Ascending aorta (tissue), 2 donors: ENCODE measurements at regions not wholly inside any gene's neighbourhood (a gene's known extent, or its start where the extent isn't known, plus 50 kb on each side); places are given as distances from the start of the nearest gene placed in this dataset.

Experiments used
- DNase-seq, 2 donors: peaks; one replicate each; pipeline ENCODE4 v3.0.0-alpha.2; 2019; ENCODE audit warnings: low spot score in 2 of 2
- H3K27ac ChIP-seq, 2 donors: fragments of 200-600 bp; sonication (generic); one replicate each; pipeline ENCODE4 v1.5.1; 2016 to 2017; ENCODE audit warnings: mild to moderate bottlenecking in 1 of 2
- H3K27me3 ChIP-seq: fragments of 200-600 bp; sonication (generic); one replicate; pipeline ENCODE4 v1.5.1; 2017
- H3K36me3 ChIP-seq, 2 donors: fragments of 200-600 bp; sonication (generic); one replicate each; pipeline ENCODE4 v1.5.1; 2016
- H3K4me1 ChIP-seq, 2 donors: fragments of 200-600 bp; sonication (generic); one replicate each; pipeline ENCODE4 v1.5.1; 2016 to 2017; ENCODE audit warnings: mild to moderate bottlenecking in 1 of 2
- H3K4me3 ChIP-seq, 2 donors: fragments of 200-600 bp; sonication (generic); one replicate each; pipeline ENCODE4 v1.5.1; 2016 to 2017; ENCODE audit warnings: mild to moderate bottlenecking in 1 of 2
- H3K9me3 ChIP-seq, 2 donors: fragments of 200-600 bp; sonication (generic); one replicate each; pipeline ENCODE4 v1.5.1; 2016
- CTCF ChIP-seq, 3 experiments: fragments of 200-600 bp in 2 of 3; fragments of 450-650 bp in 1 of 3; sonication (generic) in 2 of 3; IDR thresholded peaks; one replicate each; pipeline ENCODE4 v1.5.1; 2016 to 2019; ENCODE audit warnings: antibody characterized with exemption in 3 of 3, mild to moderate bottlenecking in 1 of 3, moderate library complexity in 1 of 3
- intact Hi-C: fragments of 100-400 bp; cut with DNase I; formaldehyde crosslinking; loops from one replicate; pipeline ENCODE4 v1.15.1; 2023

GRCh38 chr2:5391362-5391761, 300.8 kb upstream of the SOX11 start:
- no peak for TF ChIP-seq CTCF (IDR thresholded peaks at IDR 0.05)
- Histone ChIP-seq H3K9me3 (no peaks in the 10 kb centered on the region), H3K27me3 (no peaks in the 10 kb centered on the region), H3K36me3 (no peaks in the 10 kb centered on the region), H3K27ac (no peak overlapping the region), H3K4me1 (no peaks in the 10 kb centered on the region), H3K4me3 (no peak overlapping the region)
- intact Hi-C loops, result no loop called here
- DNase-seq, result no peak

GRCh38 chr2:5392658-5393057, 299.5 kb upstream of the SOX11 start:
- Histone ChIP-seq H3K9me3 (no peaks in the 10 kb centered on the region), H3K36me3 (no peaks in the 10 kb centered on the region), H3K27ac (no peak overlapping the region), H3K4me1 (no peaks in the 10 kb centered on the region), H3K4me3 (no peak overlapping the region), H3K27me3 (no peaks in the 10 kb centered on the region)
- intact Hi-C loops, result no loop called here
- no peak for TF ChIP-seq CTCF (IDR thresholded peaks at IDR 0.05)
- DNase-seq, result no peak

GRCh38 chr2:5393474-5393873, 298.7 kb upstream of the SOX11 start:
- intact Hi-C loops, result no loop called here
- Histone ChIP-seq H3K4me3 (no peak overlapping the region), H3K4me1 (no peaks in the 10 kb centered on the region), H3K27ac (no peak overlapping the region), H3K36me3 (no peaks in the 10 kb centered on the region), H3K9me3 (no peaks in the 10 kb centered on the region), H3K27me3 (no peaks in the 10 kb centered on the region)
- TF ChIP-seq CTCF (IDR thresholded peaks at IDR 0.05), result no peak
- DNase-seq, result no peak

GRCh38 chr2:5394223-5394622, 298.0 kb upstream of the SOX11 start:
- no peaks in the 10 kb centered on the region for H3K36me3 ChIP-seq
- TF ChIP-seq CTCF (IDR thresholded peaks at IDR 0.05), result no peak
- no peak for DNase-seq
- H3K27me3 ChIP-seq, result no peaks in the 10 kb centered on the region
- H3K27ac ChIP-seq, result no peak overlapping the region
- H3K4me1 ChIP-seq, result no peaks in the 10 kb centered on the region
- intact Hi-C loops, result no loop called here
- H3K9me3 ChIP-seq, result no peaks in the 10 kb centered on the region
- no peak overlapping the region for H3K4me3 ChIP-seq

GRCh38 chr2:5401115-5401657, 291.0 kb upstream of the SOX11 start:
- intact Hi-C loops, result no loop called here
- TF ChIP-seq CTCF (IDR thresholded peaks at IDR 0.05), result no peak

GRCh38 chr2:5403392-5403791, 288.8 kb upstream of the SOX11 start:
- Histone ChIP-seq H3K36me3 (no peaks in the 10 kb centered on the region), H3K4me3 (no peak overlapping the region), H3K27me3 (no peaks in the 10 kb centered on the region), H3K9me3 (no peaks in the 10 kb centered on the region), H3K27ac (no peak overlapping the region), H3K4me1 (no peaks in the 10 kb centered on the region)
- no peak for TF ChIP-seq CTCF (IDR thresholded peaks at IDR 0.05)
- intact Hi-C loops, result no loop called here
- DNase-seq, result no peak

More at GRCh38 chr2:5401115-5401657, 291.0 kb upstream of the SOX11 start:
- H3K4me1 ChIP-seq, result no peaks in the 10 kb centered on the region
- H3K4me3 ChIP-seq, result no peak overlapping the region
- no peak overlapping the region for H3K27ac ChIP-seq
- no peaks in the 10 kb centered on the region for H3K27me3 ChIP-seq
- H3K36me3 ChIP-seq, result no peaks in the 10 kb centered on the region
- no peaks in the 10 kb centered on the region for H3K9me3 ChIP-seq
- DNase-seq, result no peak
